Urinary bladder (tissue), 3 donors: ENCODE measurements at regions not wholly inside any gene's neighbourhood (a gene's known extent, or its start where the extent isn't known, plus 50 kb on each side); places are given as distances from the start of the nearest gene placed in this dataset.

Source experiments
- DNase-seq: peaks from one replicate; pipeline ENCODE4 v3.0.0-alpha.2; 2015; ENCODE audit errors: extremely low spot score
- H3K27ac ChIP-seq: one replicate; pipeline ENCODE4 v1.5.1; 2013; ENCODE audit warnings: low read depth, mild to moderate bottlenecking, moderate library complexity
- H3K36me3 ChIP-seq: one replicate; pipeline ENCODE4 v1.6.1; 2013; ENCODE audit warnings: mild to moderate bottlenecking, moderate library complexity; ENCODE audit not compliant: insufficient read depth
- H3K4me1 ChIP-seq: one replicate; pipeline ENCODE4 v1.6.1; 2013; ENCODE audit warnings: mild to moderate bottlenecking, moderate library complexity; ENCODE audit not compliant: insufficient read depth
- H3K4me3 ChIP-seq: one replicate; pipeline ENCODE4 v1.5.1; 2013; ENCODE audit warnings: low read depth, low read length
- WGBS: extraction: QIAGEN DNeasy Blood & Tissue Kit; methylation state at CpG from one replicate; pipeline ENCODE4 v1.1.7; 2013; 5-methylcytosine and 5-hydroxymethylcytosine counted together
- donor health status: healthy with polysubstance abuse.
- donor health status: healthy.

- no peak for DNase-seq
Measured at GRCh38 chr2:191476901-191477300, 201.0 kb upstream of the NABP1 start.

GRCh38 chr2:191478799-191479679 lies 198.9 kb upstream of the NABP1 start:
- no peaks in the 10 kb centered on the region for H3K36me3 ChIP-seq
- WGBS = 54% methylated on average over 10 of the region's 10 CpGs
- DNase-seq = no peak
- H3K4me1 ChIP-seq = no peaks in the 10 kb centered on the region
- H3K4me3 ChIP-seq = no peak overlapping the region
- no peak overlapping the region for H3K27ac ChIP-seq

More at GRCh38 chr2:191476901-191477300, 201.0 kb upstream of the NABP1 start:
- Histone ChIP-seq H3K36me3 (no peaks in the 10 kb centered on the region), H3K4me1 (no peaks in the 10 kb centered on the region), H3K4me3 (no peak overlapping the region), H3K27ac (no peak overlapping the region)
- 99% methylated on average over 5 of the region's 5 CpGs for WGBS

- Histone ChIP-seq H3K36me3 (no peaks in the 10 kb centered on the region), H3K4me1 (no peaks in the 10 kb centered on the region), H3K4me3 (no peak overlapping the region), H3K27ac (no peak overlapping the region)
- 49% methylated on average over 5 of the region's 5 CpGs for WGBS
- DNase-seq = no peak
Measured at GRCh38 chr2:191479680-191480023, 198.3 kb upstream of the NABP1 start.

GRCh38 chr2:191481305-191482070 lies 196.4 kb upstream of the NABP1 start:
- no peak overlapping the region for H3K27ac ChIP-seq
- no peak overlapping the region for H3K4me3 ChIP-seq
- H3K4me1 ChIP-seq = no peaks in the 10 kb centered on the region
- H3K36me3 ChIP-seq = no peaks in the 10 kb centered on the region
- DNase-seq = no peak
- WGBS = 84% methylated on average over 3 of the region's 3 CpGs

- no peak for DNase-seq
- H3K4me3 ChIP-seq = no peak overlapping the region
- WGBS = 74% methylated on average over 3 of the region's 3 CpGs
Measured at GRCh38 chr2:191483117-191483516, 194.8 kb upstream of the NABP1 start.

GRCh38 chr2:191486584-191487320 lies 191.2 kb upstream of the NABP1 start:
- no peak overlapping the region for H3K4me3 ChIP-seq
- H3K36me3 ChIP-seq = no peaks in the 10 kb centered on the region
- no peak overlapping the region for H3K27ac ChIP-seq
- whole genome bisulfite sequencing = 74% methylated on average over 3 of the region's 3 CpGs
- no peak for DNase-seq
- no peaks in the 10 kb centered on the region for H3K4me1 ChIP-seq

More at GRCh38 chr2:191483117-191483516, 194.8 kb upstream of the NABP1 start:
- H3K36me3 ChIP-seq = no peaks in the 10 kb centered on the region
- no peak overlapping the region for H3K27ac ChIP-seq
- no peaks in the 10 kb centered on the region for H3K4me1 ChIP-seq

GRCh38 chr2:191488135-191488534 lies 189.8 kb upstream of the NABP1 start:
- Histone ChIP-seq H3K4me3 (no peak overlapping the region), H3K4me1 (no peaks in the 10 kb centered on the region), H3K27ac (no peak overlapping the region), H3K36me3 (no peaks in the 10 kb centered on the region)
- WGBS = 81% methylated on average over 7 of the region's 7 CpGs
- no peak for DNase-seq

- H3K36me3 ChIP-seq = no peaks in the 10 kb centered on the region
- DNase-seq = no peak
- no peak overlapping the region for H3K4me3 ChIP-seq
- no peak overlapping the region for H3K27ac ChIP-seq
- no peaks in the 10 kb centered on the region for H3K4me1 ChIP-seq
- 53% methylated on average over 2 of the region's 2 CpGs for WGBS
Measured at GRCh38 chr2:191489177-191489576, 188.8 kb upstream of the NABP1 start.

GRCh38 chr2:191496838-191497237 lies 181.1 kb upstream of the NABP1 start:
- WGBS = 94% methylated on average over 2 of the region's 2 CpGs
- no peak for DNase-seq
- H3K4me3 ChIP-seq = no peak overlapping the region
- no peaks in the 10 kb centered on the region for H3K4me1 ChIP-seq
- H3K27ac ChIP-seq = no peak overlapping the region
- no peaks in the 10 kb centered on the region for H3K36me3 ChIP-seq

GRCh38 chr2:191497822-191498221 lies 180.1 kb upstream of the NABP1 start:
- no peak for DNase-seq
- H3K27ac ChIP-seq = no peak overlapping the region
- H3K4me1 ChIP-seq = no peaks in the 10 kb centered on the region
- no peaks in the 10 kb centered on the region for H3K36me3 ChIP-seq
- 70% methylated on average over 3 of the region's 3 CpGs for WGBS
- H3K4me3 ChIP-seq = no peak overlapping the region

GRCh38 chr2:191499050-191499449 lies 178.9 kb upstream of the NABP1 start:
- DNase-seq = no peak
- WGBS = 88% methylated on average over 5 of the region's 5 CpGs
- H3K27ac ChIP-seq = no peak overlapping the region
- H3K4me1 ChIP-seq = no peaks in the 10 kb centered on the region
- H3K4me3 ChIP-seq = no peak overlapping the region
- H3K36me3 ChIP-seq = no peaks in the 10 kb centered on the region

GRCh38 chr2:191499874-191500565 lies 177.9 kb upstream of the NABP1 start:
- Histone ChIP-seq H3K4me3 (no peak overlapping the region), H3K27ac (no peak overlapping the region), H3K4me1 (no peaks in the 10 kb centered on the region), H3K36me3 (no peaks in the 10 kb centered on the region)
- WGBS = 86% methylated on average over 9 of the region's 9 CpGs
- DNase-seq = no peak

GRCh38 chr2:191500566-191500883 lies 177.4 kb upstream of the NABP1 start:
- no peak overlapping the region for H3K4me3 ChIP-seq
- WGBS = 67% methylated on average over 1 of the region's 1 CpG
- no peak overlapping the region for H3K27ac ChIP-seq
- DNase-seq = no peak
- H3K36me3 ChIP-seq = no peaks in the 10 kb centered on the region
- no peaks in the 10 kb centered on the region for H3K4me1 ChIP-seq
